ENCODE measurements at regions not wholly inside any gene's neighbourhood (a gene's known extent, or its start where the extent isn't known, plus 50 kb on each side); places are given as distances from the start of the nearest gene placed in this dataset.

DNA sequence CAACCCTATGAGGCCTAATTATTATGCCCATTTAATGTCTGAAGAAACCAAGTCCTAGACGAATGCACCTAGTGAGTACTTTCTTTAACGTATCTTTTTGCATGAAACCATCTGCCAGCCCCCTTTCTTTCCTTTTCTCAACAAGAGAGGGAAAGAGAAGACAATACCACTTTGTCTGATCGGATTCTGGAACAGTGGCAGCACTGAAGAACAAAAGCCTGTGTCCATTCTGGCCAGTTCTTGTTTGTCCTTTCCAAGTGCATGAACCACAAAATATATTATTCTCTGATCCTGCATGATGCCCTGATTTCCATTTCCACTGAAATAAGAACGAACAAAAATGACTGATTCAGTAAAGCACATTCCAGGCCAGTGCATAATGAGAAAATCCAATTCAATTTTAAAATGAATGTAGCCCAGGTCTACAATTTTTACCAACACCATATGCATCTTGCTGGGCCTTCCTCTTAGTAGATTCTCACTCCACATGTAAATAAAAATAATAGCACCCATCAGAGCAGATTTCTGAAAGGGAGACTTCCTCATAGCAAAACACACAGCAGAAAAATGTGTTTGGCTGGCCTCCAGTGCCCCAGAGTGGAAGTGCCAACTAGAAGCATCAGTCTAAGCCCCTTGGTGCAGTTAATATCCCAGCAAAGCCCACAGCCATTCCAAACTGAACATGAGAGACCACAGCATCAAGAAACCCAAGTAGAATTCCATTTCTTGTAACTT lies 422.6 kb upstream of the ID2 start:
- Histone ChIP-seq H3K4ac (ENCODE audit: low read depth, low read length) (no peak overlapping the region), H4K5ac (ENCODE audit: insufficient read length, low read depth, low read length) (no peak overlapping the region), H2BK20ac (ENCODE audit: low read depth, low read length, poor library complexity, severe bottlenecking) (no peak overlapping the region), H3K27me3 (ENCODE audit: insufficient read depth, low read length) (no peaks in the 10 kb centered on the region), H2BK120ac (ENCODE audit: low read depth, low read length, poor library complexity, severe bottlenecking) (no peak overlapping the region), H4K91ac (ENCODE audit: insufficient read length, low read depth, low read length) (no peak overlapping the region), H2AK5ac (ENCODE audit: insufficient read length, low read length) (no peak overlapping the region), H3K4me1 (ENCODE audit: insufficient read depth, low read length) (peaks cover 12% of the 10 kb centered on the region; the same call in 1 of the 2 replicates), H2BK15ac (ENCODE audit: low read depth, low read length) (no peak overlapping the region), H3K9me3 (ENCODE audit: control insufficient read depth, low read depth, low read length) (no peaks in the 10 kb centered on the region), H2BK5ac (ENCODE audit: insufficient read length, low read length) (no peak overlapping the region), H2BK12ac (ENCODE audit: insufficient read length, low read depth, low read length) (no peak overlapping the region), H3K27ac (ENCODE audit: insufficient read length, low read depth, low read length) (no peak overlapping the region), H3K23ac (ENCODE audit: insufficient read length, low read depth, low read length) (no peak overlapping the region), H4K8ac (replicated peaks; ENCODE audit: insufficient read length, low read depth, low read length) (no peak overlapping the region), H3K9ac (ENCODE audit: extremely low read depth, insufficient read length, low read length) (no peak overlapping the region), H2AFZ (ENCODE audit: low read length) (no peak overlapping the region), H3K56ac (ENCODE audit: insufficient read length, low read depth, low read length) (no peak overlapping the region), H3K79me1 (ENCODE audit: insufficient read depth, low read depth, low read length, poor library complexity, severe bottlenecking) (no peaks in the 10 kb centered on the region), H4K20me1 (ENCODE audit: control insufficient read depth, insufficient read depth, insufficient read length) (no peaks in the 10 kb centered on the region), H3T11ph (ENCODE audit: low read length) (no peak overlapping the region), H3K18ac (ENCODE audit: insufficient read length, low read depth, low read length) (no peak overlapping the region), H3K23me2 (ENCODE audit: insufficient read length, low read depth, low read length, poor library complexity, severe bottlenecking) (no peaks in the 10 kb centered on the region), H3K79me2 (ENCODE audit: insufficient read depth, low read length) (no peaks in the 10 kb centered on the region), H3K4me2 (ENCODE audit: insufficient read depth, insufficient read length, low read length) (no peak overlapping the region), H3K14ac (ENCODE audit: insufficient read depth, low read length) (no peak overlapping the region)
- no peaks in the 10 kb centered on the region for H3K27me3 Mint-ChIP-seq (ENCODE audit: low read depth)
- DNase-seq: no peak
- TF ChIP-seq, protein P1, sequence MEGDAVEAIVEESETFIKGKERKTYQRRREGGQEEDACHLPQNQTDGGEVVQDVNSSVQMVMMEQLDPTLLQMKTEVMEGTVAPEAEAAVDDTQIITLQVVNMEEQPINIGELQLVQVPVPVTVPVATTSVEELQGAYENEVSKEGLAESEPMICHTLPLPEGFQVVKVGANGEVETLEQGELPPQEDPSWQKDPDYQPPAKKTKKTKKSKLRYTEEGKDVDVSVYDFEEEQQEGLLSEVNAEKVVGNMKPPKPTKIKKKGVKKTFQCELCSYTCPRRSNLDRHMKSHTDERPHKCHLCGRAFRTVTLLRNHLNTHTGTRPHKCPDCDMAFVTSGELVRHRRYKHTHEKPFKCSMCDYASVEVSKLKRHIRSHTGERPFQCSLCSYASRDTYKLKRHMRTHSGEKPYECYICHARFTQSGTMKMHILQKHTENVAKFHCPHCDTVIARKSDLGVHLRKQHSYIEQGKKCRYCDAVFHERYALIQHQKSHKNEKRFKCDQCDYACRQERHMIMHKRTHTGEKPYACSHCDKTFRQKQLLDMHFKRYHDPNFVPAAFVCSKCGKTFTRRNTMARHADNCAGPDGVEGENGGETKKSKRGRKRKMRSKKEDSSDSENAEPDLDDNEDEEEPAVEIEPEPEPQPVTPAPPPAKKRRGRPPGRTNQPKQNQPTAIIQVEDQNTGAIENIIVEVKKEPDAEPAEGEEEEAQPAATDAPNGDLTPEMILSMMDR (conservative IDR thresholded peaks at IDR 0.05): no peak
- no peaks in the 10 kb centered on the region for H3K9me3 Mint-ChIP-seq
- WGBS (ENCODE audit: extremely low coverage, insufficient read length, low lambda C conversion rate): no CpG with 5 or more reads among the region's 4 CpGs
- no peak overlapping the region for H3K4me3 Mint-ChIP-seq
- H3K4me1 Mint-ChIP-seq: peaks cover 56 to 86% of the 10 kb centered on the region in 2 experiments
- H3K27ac Mint-ChIP-seq: no peak overlapping the region
- no peaks in the 10 kb centered on the region; a peak in 1 of 7 replicates for H3K36me3 Mint-ChIP-seq (ENCODE audit: insufficient read depth in 1 of 3, low read depth in 3 of 3)

All from H9 (cell line).